ENCODE measurements at regions not wholly inside any gene's neighbourhood (a gene's known extent, or its start where the extent isn't known, plus 50 kb on each side); places are given as distances from the start of the nearest gene placed in this dataset.

DNA sequence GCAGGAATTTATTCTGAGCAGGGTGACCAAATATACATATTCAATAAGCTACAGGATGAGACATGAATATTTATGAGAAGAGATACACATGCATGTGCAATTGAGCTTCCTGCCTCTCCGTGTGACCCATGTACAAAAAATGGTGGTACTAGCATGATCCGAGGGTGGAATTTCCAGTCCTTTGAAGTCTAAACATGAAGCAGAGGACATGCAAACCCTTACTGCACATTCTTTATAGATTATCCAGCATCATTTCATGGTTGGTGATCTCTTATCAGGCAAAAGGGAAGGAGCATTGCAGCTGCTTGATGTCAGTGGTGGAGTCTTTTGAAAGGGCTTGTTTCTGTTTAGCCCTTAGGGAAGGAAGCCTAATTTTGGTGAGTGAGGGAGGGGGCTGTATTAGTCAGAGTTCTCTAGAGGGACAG lies 448.6 kb downstream of the SETD4 start:
- TF ChIP-seq, protein P1, sequence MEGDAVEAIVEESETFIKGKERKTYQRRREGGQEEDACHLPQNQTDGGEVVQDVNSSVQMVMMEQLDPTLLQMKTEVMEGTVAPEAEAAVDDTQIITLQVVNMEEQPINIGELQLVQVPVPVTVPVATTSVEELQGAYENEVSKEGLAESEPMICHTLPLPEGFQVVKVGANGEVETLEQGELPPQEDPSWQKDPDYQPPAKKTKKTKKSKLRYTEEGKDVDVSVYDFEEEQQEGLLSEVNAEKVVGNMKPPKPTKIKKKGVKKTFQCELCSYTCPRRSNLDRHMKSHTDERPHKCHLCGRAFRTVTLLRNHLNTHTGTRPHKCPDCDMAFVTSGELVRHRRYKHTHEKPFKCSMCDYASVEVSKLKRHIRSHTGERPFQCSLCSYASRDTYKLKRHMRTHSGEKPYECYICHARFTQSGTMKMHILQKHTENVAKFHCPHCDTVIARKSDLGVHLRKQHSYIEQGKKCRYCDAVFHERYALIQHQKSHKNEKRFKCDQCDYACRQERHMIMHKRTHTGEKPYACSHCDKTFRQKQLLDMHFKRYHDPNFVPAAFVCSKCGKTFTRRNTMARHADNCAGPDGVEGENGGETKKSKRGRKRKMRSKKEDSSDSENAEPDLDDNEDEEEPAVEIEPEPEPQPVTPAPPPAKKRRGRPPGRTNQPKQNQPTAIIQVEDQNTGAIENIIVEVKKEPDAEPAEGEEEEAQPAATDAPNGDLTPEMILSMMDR (IDR thresholded peaks at IDR 0.05 in 4 of 5, conservative IDR thresholded peaks at IDR 0.05 in 1 of 5) = no peak
- TF ChIP-seq POLR2A (IDR thresholded peaks at IDR 0.05) = no peak
